ENCODE measurements at regions not wholly inside any gene's neighbourhood (a gene's known extent, or its start where the extent isn't known, plus 50 kb on each side); places are given as distances from the start of the nearest gene placed in this dataset.

DNA sequence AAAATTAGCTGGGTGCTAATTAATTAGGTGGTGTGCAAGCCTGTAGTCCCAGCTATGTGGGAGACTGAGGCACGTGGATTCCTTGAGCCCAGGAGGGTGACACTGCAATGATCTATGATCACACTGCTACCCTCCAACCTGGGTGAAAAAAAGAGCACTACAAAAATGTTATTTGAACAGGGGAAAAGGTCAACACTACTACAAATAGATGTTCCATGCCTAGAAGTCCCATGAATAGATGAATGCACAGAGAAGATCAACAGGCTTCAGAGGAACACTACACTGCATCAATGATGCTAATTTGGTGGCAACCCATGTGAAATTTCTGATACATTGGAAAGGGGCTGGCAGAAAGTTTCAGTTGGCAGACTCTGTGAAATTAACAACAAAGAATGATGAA lies 105.4 kb upstream of the FHIT start:
- DNase-seq (ENCODE audit: low spot score), result no peak
- H3K9me3 ChIP-seq (ENCODE audit: low read depth, low read length, poor library complexity, severe bottlenecking), result no peaks in the 10 kb centered on the region
- ChIA-PET CTCF (no interaction called here), POLR2A (ENCODE audit: low non-redundant PET) (no interaction called here)
- BruUV-seq (replicated peaks), result no TSS peak
- TF ChIP-seq, protein P1, sequence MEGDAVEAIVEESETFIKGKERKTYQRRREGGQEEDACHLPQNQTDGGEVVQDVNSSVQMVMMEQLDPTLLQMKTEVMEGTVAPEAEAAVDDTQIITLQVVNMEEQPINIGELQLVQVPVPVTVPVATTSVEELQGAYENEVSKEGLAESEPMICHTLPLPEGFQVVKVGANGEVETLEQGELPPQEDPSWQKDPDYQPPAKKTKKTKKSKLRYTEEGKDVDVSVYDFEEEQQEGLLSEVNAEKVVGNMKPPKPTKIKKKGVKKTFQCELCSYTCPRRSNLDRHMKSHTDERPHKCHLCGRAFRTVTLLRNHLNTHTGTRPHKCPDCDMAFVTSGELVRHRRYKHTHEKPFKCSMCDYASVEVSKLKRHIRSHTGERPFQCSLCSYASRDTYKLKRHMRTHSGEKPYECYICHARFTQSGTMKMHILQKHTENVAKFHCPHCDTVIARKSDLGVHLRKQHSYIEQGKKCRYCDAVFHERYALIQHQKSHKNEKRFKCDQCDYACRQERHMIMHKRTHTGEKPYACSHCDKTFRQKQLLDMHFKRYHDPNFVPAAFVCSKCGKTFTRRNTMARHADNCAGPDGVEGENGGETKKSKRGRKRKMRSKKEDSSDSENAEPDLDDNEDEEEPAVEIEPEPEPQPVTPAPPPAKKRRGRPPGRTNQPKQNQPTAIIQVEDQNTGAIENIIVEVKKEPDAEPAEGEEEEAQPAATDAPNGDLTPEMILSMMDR (conservative IDR thresholded peaks at IDR 0.05; ENCODE audit: low read depth, low read length), result no peak
- TF ChIP-seq EZH2 (IDR thresholded peaks at IDR 0.05; ENCODE audit: borderline replicate concordance, low read depth, low read length, poor library complexity, severe bottlenecking), result no peak
- no peaks in the 10 kb centered on the region for H3K36me3 ChIP-seq (ENCODE audit: insufficient read depth, low read length, poor library complexity, severe bottlenecking)
- no peak overlapping the region for H3K4me3 ChIP-seq (ENCODE audit: low read depth, low read length, poor library complexity, severe bottlenecking)
- no peaks in the 10 kb centered on the region for H3K27me3 ChIP-seq (replicated peaks; ENCODE audit: insufficient read depth, low read depth, low read length, poor library complexity)
- intact Hi-C loops (cut with micrococcal nuclease; ENCODE audit: unreplicated experiment), result no loop called here
- H3K27ac ChIP-seq (ENCODE audit: low read depth, low read length, poor library complexity, severe bottlenecking), result no peak overlapping the region
- no peaks in the 10 kb centered on the region for H3K4me1 ChIP-seq (ENCODE audit: insufficient read depth, low read length, poor library complexity, severe bottlenecking)

DNA sequence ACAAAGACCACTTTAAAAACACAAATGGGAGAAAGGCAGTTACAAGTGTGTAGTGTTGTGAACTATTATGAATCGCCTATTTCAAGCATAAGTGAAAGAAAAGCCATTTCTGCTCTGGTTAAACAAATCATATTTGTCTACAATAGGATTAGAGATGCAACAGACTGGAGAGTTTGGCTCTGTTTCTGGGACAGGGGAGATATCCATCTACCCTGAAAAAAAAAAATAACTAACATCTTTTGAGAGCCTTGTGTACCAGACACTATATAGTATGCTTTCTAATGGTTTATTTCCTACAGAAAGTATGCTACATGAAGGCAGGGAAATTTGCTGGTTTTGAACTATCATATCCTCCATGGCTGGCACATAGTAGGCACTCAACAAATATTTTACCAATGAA lies 106.7 kb upstream of the FHIT start:
- BruUV-seq (replicated peaks), result no TSS peak
- ChIA-PET CTCF (no interaction called here), POLR2A (ENCODE audit: low non-redundant PET) (no interaction called here)
- no peak overlapping the region for H3K27ac ChIP-seq (ENCODE audit: low read depth, low read length, poor library complexity, severe bottlenecking)
- no peak for DNase-seq (ENCODE audit: low spot score)
- intact Hi-C loops (cut with micrococcal nuclease; ENCODE audit: unreplicated experiment), result no loop called here
- no peaks in the 10 kb centered on the region for H3K27me3 ChIP-seq (replicated peaks; ENCODE audit: insufficient read depth, low read depth, low read length, poor library complexity)
- no peaks in the 10 kb centered on the region for H3K4me1 ChIP-seq (ENCODE audit: insufficient read depth, low read length, poor library complexity, severe bottlenecking)
- H3K9me3 ChIP-seq (ENCODE audit: low read depth, low read length, poor library complexity, severe bottlenecking), result no peaks in the 10 kb centered on the region
- no peaks in the 10 kb centered on the region for H3K36me3 ChIP-seq (ENCODE audit: insufficient read depth, low read length, poor library complexity, severe bottlenecking)
- H3K4me3 ChIP-seq (ENCODE audit: low read depth, low read length, poor library complexity, severe bottlenecking), result no peak overlapping the region
- TF ChIP-seq EZH2 (IDR thresholded peaks at IDR 0.05; ENCODE audit: borderline replicate concordance, low read depth, low read length, poor library complexity, severe bottlenecking), result no peak
- TF ChIP-seq, protein P1 (conservative IDR thresholded peaks at IDR 0.05; ENCODE audit: low read depth, low read length), result no peak

DNA sequence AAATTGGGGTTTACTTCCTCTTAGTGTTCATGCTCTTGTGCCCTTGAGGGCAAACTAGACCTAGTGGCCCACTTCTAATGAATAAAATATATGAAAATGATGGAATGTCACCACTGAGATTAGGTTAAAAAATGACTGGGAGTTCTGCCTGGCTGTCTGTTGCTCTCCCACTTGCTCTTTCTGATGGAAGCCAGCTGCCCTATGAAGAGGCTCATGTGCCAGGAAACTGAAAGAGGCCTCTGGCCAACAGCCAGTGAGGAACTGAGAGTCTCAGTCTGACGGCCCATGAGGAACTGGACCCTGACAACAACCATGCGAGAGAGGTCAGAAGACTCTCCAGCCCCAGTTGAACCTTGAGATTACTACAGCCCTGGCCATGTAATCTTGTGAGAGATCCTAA lies 107.1 kb upstream of the FHIT start:
- DNase-seq (ENCODE audit: low spot score), result no peak
- intact Hi-C loops (cut with micrococcal nuclease; ENCODE audit: unreplicated experiment), result no loop called here
- H3K4me1 ChIP-seq (ENCODE audit: insufficient read depth, low read length, poor library complexity, severe bottlenecking), result no peaks in the 10 kb centered on the region

More for the DNA sequence above, 107.1 kb upstream of the FHIT start:
- Histone ChIP-seq H3K27ac (ENCODE audit: low read depth, low read length, poor library complexity, severe bottlenecking) (no peak overlapping the region), H3K9me3 (ENCODE audit: low read depth, low read length, poor library complexity, severe bottlenecking) (no peaks in the 10 kb centered on the region), H3K27me3 (replicated peaks; ENCODE audit: insufficient read depth, low read depth, low read length, poor library complexity) (no peaks in the 10 kb centered on the region), H3K4me3 (ENCODE audit: low read depth, low read length, poor library complexity, severe bottlenecking) (no peak overlapping the region), H3K36me3 (ENCODE audit: insufficient read depth, low read length, poor library complexity, severe bottlenecking) (no peaks in the 10 kb centered on the region)
- BruUV-seq (replicated peaks), result no TSS peak
- POLR2A ChIA-PET (ENCODE audit: low non-redundant PET), result no interaction called here
- CTCF ChIA-PET, result no interaction called here
- TF ChIP-seq, protein P1 (conservative IDR thresholded peaks at IDR 0.05; ENCODE audit: low read depth, low read length), result no peak
- TF ChIP-seq EZH2 (IDR thresholded peaks at IDR 0.05; ENCODE audit: borderline replicate concordance, low read depth, low read length, poor library complexity, severe bottlenecking), result no peak

All from A673 (cell line).